Aorta (tissue), 5 donors: ENCODE measurements at regions not wholly inside any gene's neighbourhood (a gene's known extent, or its start where the extent isn't known, plus 50 kb on each side); places are given as distances from the start of the nearest gene placed in this dataset.

Source experiments
- ATAC-seq: fragments of 200-7000 bp; cut with Tn5 transposase; one replicate; pipeline ENCODE4 v1.9.1; 2022; ENCODE audit warnings: moderate library complexity; ENCODE audit not compliant: low FRiP score
- DNase-seq, 2 donors: peaks; one replicate each; pipeline ENCODE4 v3.0.0-alpha.2; 2020
- H3K27ac ChIP-seq, 2 donors: one replicate each; pipeline ENCODE4 v1.5.1; 2013; ENCODE audit warnings: low read length in 2 of 2, mild to moderate bottlenecking in 2 of 2, moderate library complexity in 2 of 2, control low read depth in 1 of 2, inconsistent platforms in 1 of 2, low read depth in 1 of 2
- H3K27me3 ChIP-seq, 2 donors: one replicate each; pipeline ENCODE4 v1.6.1; 2013; ENCODE audit warnings: control low read depth in 1 of 2, low read length in 1 of 2, mild to moderate bottlenecking in 1 of 2, moderate library complexity in 1 of 2; ENCODE audit not compliant: insufficient read depth in 2 of 2, control insufficient read depth in 1 of 2
- H3K36me3 ChIP-seq, 2 donors: one replicate each; pipeline ENCODE4 v1.6.1; 2013; ENCODE audit warnings: control low read depth in 1 of 2, low read length in 1 of 2, mild to moderate bottlenecking in 1 of 2; ENCODE audit not compliant: insufficient read depth in 2 of 2, control insufficient read depth in 1 of 2
- H3K4me1 ChIP-seq, 2 donors: one replicate each; pipeline ENCODE4 v1.6.1; 2013; ENCODE audit warnings: low read length in 2 of 2, control low read depth in 1 of 2, mild to moderate bottlenecking in 1 of 2, moderate library complexity in 1 of 2; ENCODE audit not compliant: insufficient read depth in 2 of 2, control insufficient read depth in 1 of 2
- H3K4me3 ChIP-seq, 2 donors: one replicate each; pipeline ENCODE4 v1.5.1; 2013; ENCODE audit warnings: low read length in 2 of 2, control low read depth in 1 of 2, mild to moderate bottlenecking in 1 of 2
- H3K9me3 ChIP-seq: one replicate; pipeline ENCODE4 v1.6.1; 2013; ENCODE audit warnings: mild to moderate bottlenecking, low read length; ENCODE audit not compliant: control insufficient read depth
- WGBS, 2 donors: extraction: QIAGEN DNeasy Blood & Tissue Kit; methylation state at CpG; one replicate each; pipeline ENCODE4 v1.1.7; 2013; 5-methylcytosine and 5-hydroxymethylcytosine counted together
- intact Hi-C, 2 donors: fragments of 100-400 bp; cut with DNase I; formaldehyde crosslinking; loops; one replicate each; pipeline versions ENCODE4 v1.14.2 to v1.15.0; 2022
- donor health status: healthy with polysubstance abuse.
- donor health status: Bipolar disorder and iron deficiency.
- donor health status: DM: no; HTN: no; CAD: no.
- donor health status: DM: no; HTN: no; CAD: no.
- donor health status: DM: yes; HTN: yes; CAD: no.

DNA sequence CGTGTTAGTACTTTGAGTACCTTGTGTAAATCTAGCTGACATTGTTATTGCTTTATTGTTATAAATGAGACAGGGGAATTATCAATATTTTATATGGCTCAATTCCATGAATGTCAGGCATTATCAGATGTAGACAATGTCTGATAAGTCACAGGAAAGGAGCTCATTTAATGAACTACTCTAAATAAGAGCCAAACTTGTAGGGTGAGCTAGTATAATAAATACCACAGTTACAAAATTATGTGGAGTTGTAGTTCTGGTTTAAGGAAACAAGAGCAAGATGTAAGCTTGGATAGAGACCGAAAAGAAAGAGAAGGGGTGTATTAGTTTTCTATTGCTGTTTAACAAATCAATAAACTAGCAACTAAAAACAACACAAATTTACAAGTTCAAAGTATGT lies 891.8 kb upstream of the SLITRK1 start:
- Histone ChIP-seq H3K27ac (no peak overlapping the region), H3K4me3 (no peak overlapping the region), H3K4me1 (no peaks in the 10 kb centered on the region), H3K36me3 (no peaks in the 10 kb centered on the region), H3K9me3 (no peaks in the 10 kb centered on the region), H3K27me3 (no peaks in the 10 kb centered on the region)
- WGBS, 2 donors: 16 to 28% methylated on average over 2 of the region's 2 CpGs
- ATAC-seq: no peak
- DNase-seq: no peak
- intact Hi-C loops: no loop called here

DNA sequence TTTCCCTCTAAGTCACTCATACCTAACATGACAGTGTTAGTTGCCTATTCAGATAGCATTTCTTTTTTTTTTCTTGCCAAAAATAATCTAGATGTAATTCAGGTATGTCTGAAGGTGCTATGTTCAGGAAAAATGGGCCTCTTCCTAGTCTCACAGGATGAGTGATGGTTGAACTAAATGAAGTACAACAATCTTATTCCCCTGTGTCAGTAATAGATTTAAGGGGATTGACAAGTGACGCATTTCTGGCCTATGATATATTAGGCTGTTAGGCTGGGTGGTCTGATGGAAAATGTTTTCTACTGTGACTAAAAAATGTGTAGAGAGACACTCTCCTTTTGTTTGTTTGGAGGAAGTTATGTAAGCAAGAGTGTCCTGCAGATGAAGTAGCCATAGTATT lies 878.7 kb upstream of the SLITRK1 start:
- Histone ChIP-seq H3K9me3 (no peaks in the 10 kb centered on the region), H3K36me3 (no peaks in the 10 kb centered on the region), H3K27ac (no peak overlapping the region), H3K4me3 (no peak overlapping the region), H3K4me1 (no peaks in the 10 kb centered on the region), H3K27me3 (no peaks in the 10 kb centered on the region)
- DNase-seq: no peak
- WGBS, 2 donors: 74 to 87% methylated on average over 1 of the region's 1 CpG
- no peak for ATAC-seq
- intact Hi-C loops: no loop called here

DNA sequence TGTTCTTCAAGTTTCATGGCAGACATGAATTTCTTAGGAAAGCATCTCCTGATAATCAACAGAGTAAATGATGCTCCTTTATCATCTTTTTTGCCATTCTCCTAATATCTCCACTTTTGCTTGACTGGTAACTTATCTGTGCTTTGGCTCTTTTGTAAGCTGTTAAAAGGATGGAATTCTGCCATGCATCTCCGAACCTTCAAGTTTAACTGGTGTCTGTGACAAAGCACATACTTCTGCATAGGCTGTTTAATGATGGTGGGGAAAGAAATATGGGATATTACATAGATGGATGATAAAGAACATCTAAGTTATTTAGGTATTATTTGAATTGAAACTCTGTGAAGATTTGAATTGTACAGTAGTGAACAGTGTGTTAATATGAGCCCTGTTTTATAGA lies 866.9 kb upstream of the SLITRK1 start:
- no peak overlapping the region for H3K4me3 ChIP-seq
- no peaks in the 10 kb centered on the region for H3K36me3 ChIP-seq
- WGBS, 2 donors: 54 to 66% methylated on average over 1 of the region's 1 CpG
- no peaks in the 10 kb centered on the region for H3K27me3 ChIP-seq
- intact Hi-C loops: no loop called here
- DNase-seq (no peak), ATAC-seq (no peak)
- H3K4me1 ChIP-seq: no peaks in the 10 kb centered on the region
- H3K9me3 ChIP-seq: no peaks in the 10 kb centered on the region
- no peak overlapping the region for H3K27ac ChIP-seq

DNA sequence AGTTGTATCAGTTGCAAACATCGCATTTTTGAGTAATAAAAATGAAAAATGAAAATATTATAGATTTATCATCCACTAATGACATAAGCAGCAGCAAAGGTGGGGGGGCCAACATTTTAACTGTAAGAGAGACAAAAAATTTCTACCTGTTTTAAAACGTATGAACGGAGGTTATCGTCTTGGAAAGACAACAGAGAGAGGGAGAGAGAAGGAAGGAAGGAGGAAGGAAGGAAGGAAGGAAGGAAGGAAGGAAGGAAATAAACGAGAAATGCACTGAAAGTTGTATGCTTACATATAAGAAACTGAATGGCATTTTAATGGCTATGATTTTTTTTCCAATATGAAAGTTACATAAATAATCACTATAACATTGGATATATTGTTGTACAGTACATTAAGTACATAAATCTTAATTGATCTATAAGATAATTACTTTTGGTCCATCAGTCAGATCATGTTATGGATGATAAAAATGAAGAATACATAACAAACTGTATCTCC lies 862.8 kb upstream of the SLITRK1 start:
- ATAC-seq: no peak
- Histone ChIP-seq H3K4me3 (no peak overlapping the region), H3K4me1 (no peaks in the 10 kb centered on the region), H3K36me3 (no peaks in the 10 kb centered on the region), H3K27me3 (no peaks in the 10 kb centered on the region), H3K9me3 (no peaks in the 10 kb centered on the region), H3K27ac (no peak overlapping the region)
- intact Hi-C loops: no loop called here
- no peak for DNase-seq
- WGBS, 2 donors: 80 to 91% methylated on average over 5 of the region's 5 CpGs

DNA sequence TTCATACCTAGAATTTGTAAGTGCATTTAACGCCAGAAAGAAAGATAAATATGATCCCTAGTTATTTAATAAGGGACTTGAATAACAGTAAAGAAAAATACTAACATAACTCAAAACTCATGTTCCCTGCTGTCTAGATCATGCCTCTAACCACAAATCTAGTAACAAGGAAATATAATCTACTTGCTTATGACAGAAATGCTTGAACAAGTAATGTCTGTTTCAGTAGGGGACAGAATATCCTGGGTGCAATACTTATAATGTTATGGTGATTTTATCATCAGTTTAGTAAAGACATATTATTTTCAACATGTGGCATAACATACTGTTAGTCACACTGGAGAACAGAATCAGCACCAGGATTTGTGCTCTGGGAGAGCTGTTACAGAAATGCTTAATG lies 861.9 kb upstream of the SLITRK1 start:
- no peaks in the 10 kb centered on the region for H3K9me3 ChIP-seq
- H3K27ac ChIP-seq: no peak overlapping the region
- no peaks in the 10 kb centered on the region for H3K4me1 ChIP-seq
- ATAC-seq (no peak), DNase-seq (no peak)
- intact Hi-C loops: no loop called here
- H3K27me3 ChIP-seq: no peaks in the 10 kb centered on the region
- no peaks in the 10 kb centered on the region for H3K36me3 ChIP-seq
- no peak overlapping the region for H3K4me3 ChIP-seq
- WGBS, 2 donors: 49 to 58% methylated on average over 1 of the region's 1 CpG

DNA sequence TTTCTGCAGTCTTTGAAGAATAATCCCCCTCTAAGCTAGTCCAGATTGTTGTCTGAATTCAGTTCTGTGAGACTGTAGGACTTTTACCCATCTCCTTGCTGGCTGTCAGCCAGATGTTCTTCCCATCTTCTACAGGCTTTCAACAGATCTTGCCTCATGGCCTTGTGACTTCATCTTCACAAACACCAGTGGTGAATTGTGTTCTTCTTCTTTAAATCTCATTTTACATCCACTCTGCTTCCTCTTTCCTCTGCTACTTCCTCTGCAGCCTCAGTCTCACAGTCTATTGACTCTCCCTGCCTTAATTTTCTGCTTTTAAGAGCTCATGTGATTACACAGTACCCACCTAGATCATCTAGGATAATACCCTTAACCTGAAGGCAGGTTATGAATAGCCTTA lies 859.0 kb upstream of the SLITRK1 start:
- Histone ChIP-seq H3K4me3 (no peak overlapping the region), H3K27ac (no peak overlapping the region)
- no peak for DNase-seq

DNA sequence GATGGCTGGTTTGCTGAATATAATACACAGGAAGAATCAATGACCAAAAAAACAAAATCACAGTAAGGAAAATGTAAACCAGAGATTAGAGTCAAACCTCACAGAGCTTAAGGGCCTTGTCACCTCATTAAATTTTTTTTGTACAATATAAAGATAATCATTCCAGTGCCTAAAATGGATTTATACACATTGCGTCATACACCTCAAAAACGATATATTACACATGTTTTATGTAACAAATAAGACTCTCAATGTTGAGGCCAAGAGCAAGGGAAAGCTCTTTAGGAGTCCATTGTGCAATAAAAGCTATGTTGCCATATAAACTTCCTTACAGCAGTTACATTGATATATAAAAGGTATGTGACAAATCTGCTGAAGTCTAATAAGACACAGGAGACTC lies 856.7 kb upstream of the SLITRK1 start:
- WGBS, 2 donors: 67 to 83% methylated on average over 2 of the region's 2 CpGs
- Histone ChIP-seq H3K4me3 (no peak overlapping the region), H3K27me3 (no peaks in the 10 kb centered on the region), H3K4me1 (no peaks in the 10 kb centered on the region), H3K36me3 (no peaks in the 10 kb centered on the region), H3K9me3 (no peaks in the 10 kb centered on the region), H3K27ac (no peak overlapping the region)
- no peak for ATAC-seq
- no peak for DNase-seq
- intact Hi-C loops: no loop called here

More for the DNA sequence above, 859.0 kb upstream of the SLITRK1 start:
- H3K4me1 ChIP-seq: no peaks in the 10 kb centered on the region
- ATAC-seq: no peak
- H3K27me3 ChIP-seq: no peaks in the 10 kb centered on the region
- intact Hi-C loops: no loop called here
- no peaks in the 10 kb centered on the region for H3K36me3 ChIP-seq
- no peaks in the 10 kb centered on the region for H3K9me3 ChIP-seq

DNA sequence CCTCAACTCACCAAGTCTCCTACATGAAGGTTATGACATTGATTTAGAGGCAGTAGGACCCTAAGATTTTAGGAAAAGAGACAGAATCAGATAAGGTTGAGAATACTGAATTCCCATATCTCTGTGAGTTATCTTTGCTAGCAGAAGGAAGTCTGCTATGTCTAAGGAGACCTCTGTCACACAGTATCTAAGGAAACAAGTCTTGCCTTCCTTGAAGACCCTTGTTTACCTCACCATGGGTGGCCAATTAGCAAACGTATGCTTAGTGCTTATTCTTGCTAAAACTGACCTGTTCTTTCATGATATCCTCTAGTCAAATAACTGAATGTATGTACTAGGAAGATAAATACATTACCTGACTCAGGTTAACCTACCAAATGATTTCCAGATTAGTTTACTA lies 855.4 kb upstream of the SLITRK1 start:
- 31 to 48% methylated on average over 1 of the region's 1 CpG for WGBS, 2 donors

DNA sequence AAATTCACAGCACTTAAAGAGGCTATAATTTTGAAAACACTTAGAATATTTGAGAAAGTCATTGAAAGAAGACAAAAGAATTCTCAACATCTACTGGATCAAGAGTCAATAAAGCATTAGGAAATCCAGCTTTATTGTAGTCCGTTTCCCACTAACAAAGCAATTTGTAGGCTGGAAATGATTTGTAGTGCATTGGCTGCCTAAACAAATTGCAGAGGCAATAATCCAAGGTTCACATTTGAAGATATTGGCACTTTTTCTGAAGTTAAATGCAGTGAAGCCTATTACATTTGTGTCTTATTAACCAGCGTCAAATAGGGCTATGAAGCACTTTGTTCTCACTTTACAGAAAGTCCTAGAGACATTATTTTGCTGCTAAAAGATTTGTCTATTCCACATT lies 848.1 kb upstream of the SLITRK1 start:
- Histone ChIP-seq H3K36me3 (no peaks in the 10 kb centered on the region), H3K4me3 (no peak overlapping the region), H3K27me3 (no peaks in the 10 kb centered on the region), H3K4me1 (no peaks in the 10 kb centered on the region), H3K9me3 (no peaks in the 10 kb centered on the region), H3K27ac (no peak overlapping the region)
- ATAC-seq (no peak), DNase-seq (no peak)
- WGBS, 2 donors: 47 to 57% methylated on average over 2 of the region's 2 CpGs
- intact Hi-C loops: no loop called here

More for the DNA sequence above, 855.4 kb upstream of the SLITRK1 start:
- intact Hi-C loops: no loop called here
- Histone ChIP-seq H3K36me3 (no peaks in the 10 kb centered on the region), H3K27ac (no peak overlapping the region), H3K9me3 (no peaks in the 10 kb centered on the region), H3K27me3 (no peaks in the 10 kb centered on the region), H3K4me1 (no peaks in the 10 kb centered on the region), H3K4me3 (no peak overlapping the region)
- ATAC-seq (no peak), DNase-seq (no peak)
